ENCODE measurements at regions not wholly inside any gene's neighbourhood (a gene's known extent, or its start where the extent isn't known, plus 50 kb on each side); places are given as distances from the start of the nearest gene placed in this dataset.

GRCh38 chr2:12484536-12485115 is 232.1 kb upstream of the TRIB2 start:
- TF ChIP-seq, protein P1, sequence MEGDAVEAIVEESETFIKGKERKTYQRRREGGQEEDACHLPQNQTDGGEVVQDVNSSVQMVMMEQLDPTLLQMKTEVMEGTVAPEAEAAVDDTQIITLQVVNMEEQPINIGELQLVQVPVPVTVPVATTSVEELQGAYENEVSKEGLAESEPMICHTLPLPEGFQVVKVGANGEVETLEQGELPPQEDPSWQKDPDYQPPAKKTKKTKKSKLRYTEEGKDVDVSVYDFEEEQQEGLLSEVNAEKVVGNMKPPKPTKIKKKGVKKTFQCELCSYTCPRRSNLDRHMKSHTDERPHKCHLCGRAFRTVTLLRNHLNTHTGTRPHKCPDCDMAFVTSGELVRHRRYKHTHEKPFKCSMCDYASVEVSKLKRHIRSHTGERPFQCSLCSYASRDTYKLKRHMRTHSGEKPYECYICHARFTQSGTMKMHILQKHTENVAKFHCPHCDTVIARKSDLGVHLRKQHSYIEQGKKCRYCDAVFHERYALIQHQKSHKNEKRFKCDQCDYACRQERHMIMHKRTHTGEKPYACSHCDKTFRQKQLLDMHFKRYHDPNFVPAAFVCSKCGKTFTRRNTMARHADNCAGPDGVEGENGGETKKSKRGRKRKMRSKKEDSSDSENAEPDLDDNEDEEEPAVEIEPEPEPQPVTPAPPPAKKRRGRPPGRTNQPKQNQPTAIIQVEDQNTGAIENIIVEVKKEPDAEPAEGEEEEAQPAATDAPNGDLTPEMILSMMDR (IDR thresholded peaks at IDR 0.05; ENCODE audit: low read depth, low read length) = no peak
- TF ChIP-seq EZH2phosphoT487 (IDR thresholded peaks at IDR 0.05; ENCODE audit: low read depth) = no peak
- Histone ChIP-seq H3K79me2 (ENCODE audit: low read length) (no peaks in the 10 kb centered on the region), H3K4me3 (ENCODE audit: low read length) (no peak overlapping the region)

DNA sequence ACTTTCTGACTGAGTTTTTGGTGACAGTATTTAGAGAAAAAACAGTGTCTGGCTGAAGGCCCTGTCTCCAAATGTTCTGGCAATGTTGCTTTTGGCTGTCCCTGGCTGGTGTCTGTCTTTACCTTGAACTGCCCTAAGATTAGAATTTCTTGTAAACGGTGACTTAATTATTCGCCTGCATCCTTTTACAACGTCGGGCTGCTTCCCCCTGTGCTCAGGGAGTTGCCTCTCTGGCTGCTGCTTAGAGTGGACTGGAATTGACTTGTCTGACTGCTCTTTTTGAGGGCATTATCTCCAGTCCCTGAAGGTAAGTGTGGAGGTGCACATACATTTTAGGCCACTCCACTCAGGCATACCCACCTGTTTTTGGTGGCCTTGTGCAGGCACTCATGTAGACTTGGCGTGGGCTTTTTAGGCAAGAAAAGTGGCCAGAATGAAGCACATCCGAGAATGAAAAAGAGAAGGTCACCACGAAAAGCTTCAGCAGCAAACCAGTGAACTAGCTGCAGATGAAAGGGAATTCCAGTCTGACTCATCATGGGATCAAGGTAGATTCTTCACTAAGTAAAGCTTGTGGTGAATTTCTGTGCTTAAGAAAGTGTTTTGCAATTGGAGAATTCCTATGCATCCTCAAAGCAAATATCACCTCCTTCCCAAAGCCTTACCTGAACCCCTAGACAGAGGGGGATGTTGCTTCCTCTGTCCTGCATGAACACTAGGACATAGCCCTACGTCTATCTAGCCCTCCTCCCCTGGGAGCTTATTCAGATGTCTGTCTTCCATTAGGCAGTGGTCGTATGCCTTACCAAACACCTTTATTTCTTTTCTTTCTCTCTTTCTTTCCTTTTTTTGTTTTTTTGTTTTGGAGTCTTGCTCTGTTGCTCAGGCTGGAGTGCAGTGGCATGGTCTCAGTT is 230.3 kb upstream of the TRIB2 start:
- Histone ChIP-seq H3K4me2 (ENCODE audit: low read length) (0 out of 2 replicates have a peak overlapping the region, but pooled peaks have one; percentile 9), H3K9me3 (ENCODE audit: insufficient read depth, low read length) (no peaks in the 10 kb centered on the region), H3K4me3 (ENCODE audit: low read length) (no peak overlapping the region), H3K36me3 (replicated peaks; ENCODE audit: low read depth, low read length) (no peaks in the 10 kb centered on the region), H2AFZ (ENCODE audit: low read depth, low read length) (no peak overlapping the region), H3K79me2 (ENCODE audit: low read length) (no peaks in the 10 kb centered on the region), H3K9ac (ENCODE audit: low read length) (no peak overlapping the region), H3K4me1 (ENCODE audit: low read length) (peaks cover 14% of the 10 kb centered on the region), H3K27me3 (ENCODE audit: low read depth, low read length) (no peaks in the 10 kb centered on the region), H3K27ac (ENCODE audit: low read length) (no peak overlapping the region), H4K20me1 (ENCODE audit: insufficient read depth, low read length) (no peaks in the 10 kb centered on the region)
- TF ChIP-seq, protein P1 (IDR thresholded peaks at IDR 0.05; ENCODE audit: low read depth, low read length) = no peak
- no peak for TF ChIP-seq EZH2phosphoT487 (IDR thresholded peaks at IDR 0.05; ENCODE audit: low read depth)

More at GRCh38 chr2:12484536-12485115, 232.1 kb upstream of the TRIB2 start:
- H3K36me3 ChIP-seq (replicated peaks; ENCODE audit: low read depth, low read length) = no peaks in the 10 kb centered on the region
- H3K4me1 ChIP-seq (ENCODE audit: low read length) = peaks cover 14% of the 10 kb centered on the region
- no peak overlapping the region for H2AFZ ChIP-seq (ENCODE audit: low read depth, low read length)
- no peaks in the 10 kb centered on the region for H3K9me3 ChIP-seq (ENCODE audit: insufficient read depth, low read length)
- H3K9ac ChIP-seq (ENCODE audit: low read length) = no peak overlapping the region
- H3K27ac ChIP-seq (ENCODE audit: low read length) = no peak overlapping the region
- H3K4me2 ChIP-seq (ENCODE audit: low read length) = no peak overlapping the region
- H4K20me1 ChIP-seq (ENCODE audit: insufficient read depth, low read length) = no peaks in the 10 kb centered on the region
- H3K27me3 ChIP-seq (ENCODE audit: low read depth, low read length) = no peaks in the 10 kb centered on the region

DNA sequence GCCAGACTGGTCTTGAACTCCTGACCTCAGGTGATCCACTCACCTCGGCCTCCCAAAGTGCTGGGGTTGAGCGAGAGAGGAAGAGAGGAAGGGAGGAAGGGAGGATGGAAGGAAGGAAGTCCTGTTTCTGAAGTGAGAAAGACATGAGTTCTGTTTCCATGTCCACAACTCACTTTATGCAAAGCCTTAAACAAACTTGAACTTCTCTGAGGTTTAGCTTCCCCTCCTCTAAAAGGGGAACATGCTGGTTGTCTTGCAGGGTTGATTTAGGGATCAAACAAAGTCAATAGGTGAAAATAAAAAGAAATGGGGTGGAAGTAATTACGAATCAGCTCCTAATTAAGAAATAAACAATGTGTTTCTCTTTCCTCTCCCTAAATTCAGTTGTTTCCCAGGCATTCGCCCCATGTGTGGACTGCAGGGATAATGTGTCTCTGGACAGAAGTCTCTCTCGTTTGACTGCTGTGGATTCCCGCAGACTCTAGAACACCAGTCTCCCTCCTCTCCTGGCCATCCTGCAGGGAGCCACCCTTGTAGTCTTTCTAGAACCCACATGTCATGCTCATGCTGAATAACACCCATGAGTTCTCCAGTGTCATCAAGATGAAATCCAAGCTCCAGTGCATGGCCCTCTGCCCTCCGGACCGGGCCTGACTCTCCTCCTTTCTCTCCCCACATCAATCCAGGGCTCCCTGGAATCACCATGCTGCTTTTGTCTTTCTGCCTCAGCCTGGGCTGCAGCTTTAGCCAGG is 229.3 kb upstream of the TRIB2 start:
- H2AFZ ChIP-seq (ENCODE audit: low read depth, low read length) = no peak overlapping the region

More for the DNA sequence above, 229.3 kb upstream of the TRIB2 start:
- Histone ChIP-seq H3K36me3 (replicated peaks; ENCODE audit: low read depth, low read length) (no peaks in the 10 kb centered on the region), H3K4me1 (ENCODE audit: low read length) (peaks cover 14% of the 10 kb centered on the region), H3K79me2 (ENCODE audit: low read length) (no peaks in the 10 kb centered on the region), H4K20me1 (ENCODE audit: insufficient read depth, low read length) (no peaks in the 10 kb centered on the region), H3K9me3 (ENCODE audit: insufficient read depth, low read length) (no peaks in the 10 kb centered on the region), H3K4me3 (ENCODE audit: low read length) (no peak overlapping the region), H3K4me2 (ENCODE audit: low read length) (no peak overlapping the region; the same call in 1 of the 2 replicates), H3K27ac (ENCODE audit: low read length) (no peak overlapping the region), H3K27me3 (ENCODE audit: low read depth, low read length) (no peaks in the 10 kb centered on the region), H3K9ac (ENCODE audit: low read length) (no peak overlapping the region)
- no peak for TF ChIP-seq EZH2phosphoT487 (IDR thresholded peaks at IDR 0.05; ENCODE audit: low read depth)
- TF ChIP-seq, protein P1 (IDR thresholded peaks at IDR 0.05; ENCODE audit: low read depth, low read length) = no peak
